ENCODE measurements at regions not wholly inside any gene's neighbourhood (a gene's known extent, or its start where the extent isn't known, plus 50 kb on each side); places are given as distances from the start of the nearest gene placed in this dataset.

- TF ChIP-seq CTCF (IDR thresholded peaks at IDR 0.05; ENCODE audit: low read length) (no peak), EZH2phosphoT487 (IDR thresholded peaks at IDR 0.05; ENCODE audit: low read length) (no peak), EZH2 (optimal IDR thresholded peaks at IDR 0.05; ENCODE audit: low read depth, low read length) (no peak)
Measured at GRCh38 chr7:54398863-54399262, 143.3 kb upstream of the VSTM2A start.

All from MM.1S (cell line).